B cell (primary cell): ENCODE measurements at regions not wholly inside any gene's neighbourhood (a gene's known extent, or its start where the extent isn't known, plus 50 kb on each side); places are given as distances from the start of the nearest gene placed in this dataset.

Experiments
- EZH2 ChIP-seq: IDR thresholded peaks from 2 replicates; pipeline ENCODE4 v1.6.1; 2012; ENCODE audit warnings: borderline replicate concordance, low read depth, mild to moderate bottlenecking, moderate library complexity, low read length; ENCODE audit not compliant: insufficient read depth, poor library complexity, severe bottlenecking
- TF ChIP-seq, protein P1 (sequence below): fragments of 200-600 bp; IDR thresholded peaks from one replicate; pipeline ENCODE4 v1.8.0; 2022; ENCODE audit warnings: antibody characterized with exemption, mild to moderate bottlenecking

GRCh38 chr13:62696490-62696889 is 1280.8 kb upstream of the PCDH20 start:
- TF ChIP-seq EZH2: no peak
- TF ChIP-seq, protein P1, sequence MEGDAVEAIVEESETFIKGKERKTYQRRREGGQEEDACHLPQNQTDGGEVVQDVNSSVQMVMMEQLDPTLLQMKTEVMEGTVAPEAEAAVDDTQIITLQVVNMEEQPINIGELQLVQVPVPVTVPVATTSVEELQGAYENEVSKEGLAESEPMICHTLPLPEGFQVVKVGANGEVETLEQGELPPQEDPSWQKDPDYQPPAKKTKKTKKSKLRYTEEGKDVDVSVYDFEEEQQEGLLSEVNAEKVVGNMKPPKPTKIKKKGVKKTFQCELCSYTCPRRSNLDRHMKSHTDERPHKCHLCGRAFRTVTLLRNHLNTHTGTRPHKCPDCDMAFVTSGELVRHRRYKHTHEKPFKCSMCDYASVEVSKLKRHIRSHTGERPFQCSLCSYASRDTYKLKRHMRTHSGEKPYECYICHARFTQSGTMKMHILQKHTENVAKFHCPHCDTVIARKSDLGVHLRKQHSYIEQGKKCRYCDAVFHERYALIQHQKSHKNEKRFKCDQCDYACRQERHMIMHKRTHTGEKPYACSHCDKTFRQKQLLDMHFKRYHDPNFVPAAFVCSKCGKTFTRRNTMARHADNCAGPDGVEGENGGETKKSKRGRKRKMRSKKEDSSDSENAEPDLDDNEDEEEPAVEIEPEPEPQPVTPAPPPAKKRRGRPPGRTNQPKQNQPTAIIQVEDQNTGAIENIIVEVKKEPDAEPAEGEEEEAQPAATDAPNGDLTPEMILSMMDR: no peak
